ENCODE measurements at regions not wholly inside any gene's neighbourhood (a gene's known extent, or its start where the extent isn't known, plus 50 kb on each side); places are given as distances from the start of the nearest gene placed in this dataset.
"Not testable (repeated sequence)": the region's sequence is repeated elsewhere in the genome, so short reads cannot be mapped to it uniquely, and the experiment has no call there.

DNA sequence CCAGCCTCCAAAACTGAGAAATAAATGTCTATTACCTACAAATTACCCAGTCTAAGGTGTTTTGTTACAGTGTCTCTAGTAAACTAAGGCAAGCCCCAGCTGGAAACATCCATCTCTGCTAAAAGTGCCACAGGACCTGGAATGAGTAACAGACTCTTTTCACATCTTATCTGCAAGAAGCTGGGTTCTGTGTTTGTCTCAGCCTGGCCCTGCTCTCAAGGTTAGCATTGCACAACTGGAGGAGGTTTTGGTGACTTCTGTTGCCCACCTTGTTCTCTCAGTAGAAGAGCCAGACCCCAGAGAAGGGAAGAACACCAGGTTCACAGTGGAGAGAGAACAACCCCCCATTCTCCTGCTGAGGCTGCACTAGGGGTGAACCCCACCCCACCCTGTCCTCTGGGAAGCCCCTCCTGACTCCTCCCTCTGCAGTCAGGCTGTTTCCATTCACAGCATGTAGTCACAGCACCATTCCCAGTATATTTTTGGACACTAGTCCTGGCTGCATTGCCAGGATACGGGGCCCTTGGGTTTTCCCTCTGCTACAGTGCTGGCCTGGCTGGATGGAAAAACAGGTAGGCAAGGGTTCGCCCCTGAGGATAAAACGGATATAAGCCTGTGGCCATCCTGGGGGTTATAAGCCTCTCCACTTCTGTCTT, 280.0 kb downstream of the BCL2L11 start:
- H3K27me3 ChIP-seq (replicated peaks in 1 of 4; ENCODE audit: control insufficient read depth in 3 of 4, extremely low read depth in 1 of 4, insufficient read depth in 3 of 4, low read length in 3 of 4); H2BK12ac ChIP-seq (ENCODE audit: low read depth, low read length); H3K36me3 ChIP-seq (ENCODE audit: control insufficient read depth in 2 of 4, insufficient read depth in 4 of 4, low read length in 3 of 4); H2BK15ac ChIP-seq (ENCODE audit: low read length); H2AK5ac ChIP-seq (ENCODE audit: low read depth, low read length); H2AFZ ChIP-seq (ENCODE audit: low read length); H3K9ac ChIP-seq (replicated peaks in 1 of 4; ENCODE audit: extremely low read depth in 1 of 4, low read depth in 3 of 4, low read length in 3 of 4); FAIRE-seq; H2BK120ac ChIP-seq (replicated peaks; ENCODE audit: low read depth, low read length); H3K23me2 ChIP-seq (ENCODE audit: low read depth, low read length); H4K20me1 ChIP-seq (replicated peaks in 1 of 2; ENCODE audit: control insufficient read depth in 1 of 2, insufficient read depth in 2 of 2, low read length in 2 of 2); H4K8ac ChIP-seq (ENCODE audit: extremely low read depth, insufficient read depth, low read length); H3K9me3 ChIP-seq (ENCODE audit: insufficient read depth in 2 of 2, low read depth in 1 of 2, low read length in 1 of 2); H3K56ac ChIP-seq (replicated peaks; ENCODE audit: insufficient read length, low read depth, low read length); H3K4ac ChIP-seq (replicated peaks; ENCODE audit: insufficient read length, low read depth, low read length); H3K14ac ChIP-seq (ENCODE audit: insufficient read length); CTCF ChIA-PET (ENCODE audit: partially characterized antibody); H3K79me1 ChIP-seq (ENCODE audit: low read depth, low read length); POLR2A ChIA-PET (ENCODE audit: partially characterized antibody); H4K5ac ChIP-seq (ENCODE audit: insufficient read length, low read depth, low read length); H4K91ac ChIP-seq (replicated peaks; ENCODE audit: insufficient read length, low read length); H3K4me1 ChIP-seq (replicated peaks in 1 of 4; ENCODE audit: control insufficient read depth in 3 of 4, insufficient read depth in 4 of 4, low read length in 3 of 4); H2BK20ac ChIP-seq (ENCODE audit: low read length); H3K4me2 ChIP-seq (ENCODE audit: insufficient read depth in 1 of 2, low read depth in 2 of 2, low read length in 2 of 2); H3K23ac ChIP-seq (ENCODE audit: insufficient read length); H3K27ac ChIP-seq (ENCODE audit: low read depth, low read length); DNase-seq (ENCODE audit: low read depth in 1 of 2, low spot score in 2 of 2); H2BK5ac ChIP-seq (ENCODE audit: low read depth, low read length); H3K18ac ChIP-seq (ENCODE audit: extremely low read depth, low read length); H3K79me2 ChIP-seq (ENCODE audit: control insufficient read depth in 1 of 2, insufficient read depth in 2 of 2, low read length in 2 of 2); H3K4me3 ChIP-seq (ENCODE audit: extremely low read depth in 1 of 4, insufficient read depth in 2 of 4, low read depth in 3 of 4, low read length in 4 of 4): not testable (repeated sequence)
- 78% methylated on average over 1 of the region's 3 CpGs; no CpG with 5 or more reads in 1 of the 2 experiments for WGBS, 2 experiments (ENCODE audit: extremely low coverage in 1 of 2, insufficient coverage in 1 of 2, insufficient read length in 1 of 2, insufficient replicate concordance in 2 of 2, low coverage in 1 of 2, low lambda C conversion rate in 2 of 2, missing lambda C conversion rate in 1 of 2)

Data from H1 (cell line).